HG02588 (cell line): ENCODE measurements at regions not wholly inside any gene's neighbourhood (a gene's known extent, or its start where the extent isn't known, plus 50 kb on each side); places are given as distances from the start of the nearest gene placed in this dataset.

Experiments used
- ATAC-seq: cut with Tn5 transposase; IDR thresholded peaks from one replicate; pipeline ENCODE4 v1.9.1; 2021; ENCODE audit warnings: mild to moderate bottlenecking, moderate library complexity; ENCODE audit not compliant: unreplicated experiment

- ATAC-seq: no peak
Observed at GRCh38 chr2:222146488-222146887, 152.3 kb downstream of the PAX3 start.

DNA sequence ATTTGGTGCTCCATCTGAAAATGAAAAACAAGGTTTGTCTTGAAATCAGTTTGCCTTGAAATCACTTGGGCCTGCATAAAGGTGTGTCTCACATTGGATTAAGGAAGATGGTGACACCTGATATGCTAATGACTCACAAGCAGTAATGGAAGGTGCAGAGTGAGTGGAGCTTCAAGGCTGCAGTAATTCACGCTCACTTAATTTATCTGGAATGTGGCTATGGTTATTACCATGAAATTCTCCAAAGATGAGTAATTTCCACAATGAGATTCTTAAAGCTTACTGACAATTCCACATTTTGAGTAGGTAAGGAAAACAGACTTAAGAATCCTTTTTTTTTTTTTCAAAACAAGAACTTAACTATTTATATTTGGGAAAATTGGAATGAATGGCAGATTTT, 156.8 kb downstream of the PAX3 start:
- ATAC-seq: no peak

DNA sequence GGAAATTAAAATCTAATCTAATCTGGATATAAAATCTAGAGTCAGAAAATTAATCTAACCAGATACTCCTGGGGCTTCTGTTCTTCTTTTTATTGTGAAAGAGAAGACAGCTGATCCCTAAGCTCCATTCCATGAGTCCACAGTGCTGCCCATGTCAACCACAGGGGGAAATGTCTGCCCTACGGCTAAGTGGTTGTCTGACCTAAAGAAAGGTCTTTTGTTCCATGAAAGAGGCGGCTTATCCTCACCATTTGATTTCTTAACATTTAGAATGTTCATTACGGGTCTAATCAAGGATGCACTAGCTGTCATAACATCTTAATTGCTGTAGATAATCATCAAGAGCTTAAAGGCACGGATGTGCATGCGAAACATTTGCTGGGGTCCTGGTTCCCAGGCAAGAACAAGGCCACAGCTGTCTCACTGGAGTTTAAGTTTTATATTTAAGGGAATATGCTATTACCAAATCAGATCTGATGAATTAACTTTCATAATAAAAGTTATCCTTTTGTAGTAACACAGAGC, 162.6 kb downstream of the PAX3 start:
- no peak for ATAC-seq

GRCh38 chr2:222134654-222135053, 164.1 kb downstream of the PAX3 start:
- ATAC-seq: no peak

GRCh38 chr2:222133897-222134296, 164.9 kb downstream of the PAX3 start:
- ATAC-seq: no peak

DNA sequence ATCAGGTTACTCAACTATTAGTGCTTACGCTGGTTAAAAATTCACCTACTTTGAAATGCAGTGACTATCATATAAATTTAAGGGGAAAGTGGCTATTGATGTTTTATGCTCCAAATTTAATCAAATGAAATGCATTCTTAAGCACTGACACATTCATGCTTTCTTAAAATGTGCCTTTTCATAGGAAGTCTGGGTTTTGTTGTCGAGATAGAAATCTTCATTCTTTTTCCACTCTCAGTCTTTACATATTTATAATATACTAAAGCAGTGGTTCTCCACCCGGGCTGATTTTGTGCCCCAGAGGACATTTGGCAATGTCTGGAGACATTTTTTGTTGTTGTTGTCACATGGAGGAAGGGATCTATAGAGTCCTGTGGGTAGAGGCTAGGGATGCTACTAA, 167.9 kb downstream of the PAX3 start:
- no peak for ATAC-seq

GRCh38 chr2:222127660-222128059, 171.1 kb downstream of the PAX3 start:
- no peak for ATAC-seq

DNA sequence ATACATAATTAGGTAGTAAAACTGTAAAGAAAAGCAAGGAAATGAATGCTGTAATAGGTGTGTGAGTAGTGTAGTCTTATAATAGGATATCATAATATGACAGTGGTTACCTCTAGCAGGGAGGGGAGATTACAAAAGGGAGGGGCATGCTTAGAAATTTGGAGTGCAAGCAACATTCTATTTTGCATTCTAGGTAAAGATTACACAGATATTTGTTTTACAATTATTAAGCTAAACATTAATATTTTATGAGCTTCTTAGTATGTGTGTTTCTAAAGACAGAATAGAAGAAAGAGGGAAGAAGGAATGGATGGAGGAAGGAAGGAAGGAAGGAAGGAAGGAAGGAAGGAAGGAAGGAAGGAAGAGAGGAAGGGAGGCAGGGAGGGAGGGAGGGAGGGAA, 177.9 kb downstream of the PAX3 start:
- no peak for ATAC-seq

DNA sequence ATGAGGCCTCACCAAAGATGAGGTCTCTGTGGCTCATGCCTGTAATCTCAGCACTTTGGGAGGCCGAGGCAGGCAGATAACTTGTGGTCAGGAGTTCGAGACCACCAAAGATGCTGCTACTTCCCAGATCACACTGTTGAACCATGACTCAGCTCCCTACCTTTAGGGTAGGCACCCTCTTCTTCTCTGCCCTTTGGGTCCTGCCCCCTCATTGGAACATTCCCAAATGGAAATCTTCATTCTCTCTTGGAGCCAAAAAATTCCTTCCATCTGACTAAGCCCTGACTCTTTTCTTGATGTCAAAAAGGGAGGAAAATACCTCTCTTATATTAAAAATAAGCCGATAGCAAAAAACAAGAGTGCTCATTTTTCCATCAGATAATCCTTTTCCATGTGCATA, 183.5 kb downstream of the PAX3 start:
- no peak for ATAC-seq

DNA sequence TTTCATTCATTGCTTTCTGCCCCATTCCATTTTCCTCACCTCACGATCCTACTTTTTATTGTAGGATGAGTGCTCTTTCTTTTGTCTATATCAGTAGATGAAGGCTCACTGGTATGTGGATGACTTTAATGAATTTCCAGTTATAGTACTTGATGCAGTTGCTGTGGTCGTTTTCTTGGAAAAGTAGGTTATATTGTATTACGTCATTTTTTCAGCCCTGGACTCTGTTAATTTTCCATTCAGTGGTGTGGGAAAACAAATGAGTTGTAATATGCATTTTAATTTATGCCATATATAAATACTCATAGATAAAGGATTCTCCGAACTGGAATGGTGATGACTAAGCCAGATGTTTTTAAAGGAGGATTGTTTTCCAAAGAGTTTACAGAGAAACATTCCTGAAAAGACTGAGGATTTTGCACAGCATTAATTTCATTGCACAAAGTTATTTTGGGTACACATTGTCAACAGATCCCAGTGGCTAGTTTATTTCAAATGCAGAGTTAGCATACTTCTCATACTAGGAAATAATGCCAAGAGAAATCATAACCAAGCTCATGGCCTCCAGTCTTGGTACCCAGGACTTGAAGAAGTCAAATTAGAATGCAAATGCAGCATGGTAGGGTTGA, 189.7 kb downstream of the PAX3 start:
- no peak for ATAC-seq

DNA sequence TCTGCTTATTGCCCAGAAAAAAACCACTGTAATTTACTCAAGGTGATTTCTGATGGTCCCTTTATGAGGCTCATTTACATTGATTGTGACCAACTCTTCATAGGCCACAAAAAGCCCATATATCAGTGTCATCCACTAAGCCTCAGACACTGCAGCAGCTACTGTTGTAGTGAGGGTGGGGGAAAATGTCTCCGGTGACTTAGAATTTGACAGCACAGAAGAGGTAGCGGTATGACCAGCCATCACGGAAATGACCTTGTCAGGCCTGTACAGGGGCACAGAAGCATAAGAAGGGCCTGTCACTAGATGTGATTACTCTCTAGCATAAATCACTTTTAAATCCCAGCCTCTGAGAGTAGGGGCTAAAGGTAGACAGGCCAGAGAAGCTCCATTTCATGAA, 190.3 kb downstream of the PAX3 start:
- ATAC-seq: no peak

DNA sequence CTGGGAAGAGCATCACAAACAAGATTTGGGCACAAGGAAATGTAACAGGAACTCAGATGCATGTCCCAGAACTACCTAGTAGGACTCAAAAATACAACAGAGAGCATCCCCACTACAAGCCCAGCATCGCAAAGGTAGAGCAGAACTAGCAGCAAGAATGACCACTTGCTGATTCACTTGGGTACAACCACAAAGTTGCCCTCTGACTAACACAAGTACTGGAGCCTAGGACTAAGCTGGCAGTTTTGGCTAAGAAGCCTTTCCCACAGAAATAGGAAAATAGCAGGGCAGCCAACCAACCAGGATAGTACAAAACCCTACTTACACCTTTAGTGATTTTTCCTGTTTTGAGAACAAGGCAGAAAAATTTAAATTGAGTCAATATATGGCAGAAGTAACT, 193.8 kb downstream of the PAX3 start:
- ATAC-seq: no peak

DNA sequence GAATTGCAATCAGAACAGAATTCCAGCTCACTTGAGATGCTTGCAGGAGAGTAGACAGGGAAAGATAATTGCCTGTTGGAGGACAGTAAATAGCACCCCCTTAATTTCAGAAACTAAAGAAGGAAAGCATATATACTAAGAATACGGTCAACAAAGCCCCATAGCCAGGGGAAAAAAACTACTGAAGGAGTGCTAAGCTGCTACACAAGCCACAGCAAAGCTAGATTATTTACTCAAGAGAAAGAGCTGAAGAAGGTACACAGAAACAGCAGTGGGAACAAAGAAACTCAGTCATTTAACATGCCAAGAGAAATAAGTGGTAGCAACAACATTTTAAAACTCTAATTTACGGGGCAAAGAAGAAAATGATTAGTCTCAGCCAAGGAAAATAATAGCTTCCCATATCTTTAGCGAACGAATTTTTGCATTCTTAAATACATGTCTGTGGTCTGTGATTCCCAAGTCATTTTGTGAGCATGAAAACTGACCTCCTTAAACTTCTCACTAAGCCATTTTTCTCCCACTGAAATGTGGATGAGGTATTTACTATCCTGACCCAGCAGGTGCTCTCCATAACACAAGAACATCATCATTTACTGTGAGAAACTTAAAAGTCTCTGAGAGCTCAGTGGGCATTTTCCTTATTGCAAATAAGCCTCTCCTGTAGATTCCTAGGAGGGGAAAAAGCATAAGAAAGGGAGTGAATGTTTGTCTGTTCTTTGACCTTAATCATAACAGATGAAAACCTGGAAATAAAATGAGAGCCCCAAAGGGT, 196.0 kb downstream of the PAX3 start:
- ATAC-seq: no peak

DNA sequence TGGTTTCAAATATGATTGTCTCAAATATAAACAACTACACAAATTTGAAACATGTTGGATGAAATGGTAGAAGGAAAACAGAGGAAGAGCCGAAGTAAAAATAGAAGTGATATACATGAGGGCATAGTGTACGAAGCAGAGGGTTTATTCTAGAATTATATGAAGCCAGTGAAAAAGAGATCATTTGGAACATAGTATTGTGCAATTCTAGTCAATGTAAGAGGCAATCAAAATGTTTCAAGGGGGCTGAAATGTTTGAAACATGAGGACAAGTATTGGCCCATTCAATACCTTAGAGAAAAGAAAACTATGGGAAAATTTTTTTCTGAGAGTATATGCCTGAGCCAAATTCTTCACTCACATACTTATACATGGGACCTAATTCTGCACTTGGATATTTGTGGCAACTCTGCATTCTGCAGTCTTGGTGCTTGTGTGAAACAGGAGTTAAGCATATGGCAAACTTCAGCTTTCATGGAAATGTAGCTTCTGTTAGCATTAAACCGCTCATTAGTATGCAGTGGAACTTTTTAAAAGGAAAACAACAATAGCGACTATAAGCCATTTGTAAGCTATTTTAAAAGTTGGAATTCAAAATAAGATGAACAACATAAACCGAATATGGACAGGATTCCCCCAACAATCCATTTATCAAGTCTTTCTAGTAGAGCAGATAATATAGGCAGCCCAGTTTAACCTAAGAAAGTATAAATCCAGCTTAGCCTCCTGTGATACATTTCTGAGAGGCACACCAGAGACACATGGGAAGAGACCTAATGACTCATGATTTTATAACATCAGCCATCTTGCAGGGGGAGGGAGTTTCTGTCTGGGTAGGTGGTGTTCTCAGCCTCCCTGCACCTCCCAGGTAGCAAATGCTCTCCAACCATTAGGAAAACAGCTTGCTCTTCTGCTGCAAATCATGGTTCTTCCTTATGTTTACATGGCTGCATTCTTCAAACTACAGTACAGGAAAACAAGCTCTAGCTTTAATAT, 197.8 kb downstream of the PAX3 start:
- no peak for ATAC-seq

DNA sequence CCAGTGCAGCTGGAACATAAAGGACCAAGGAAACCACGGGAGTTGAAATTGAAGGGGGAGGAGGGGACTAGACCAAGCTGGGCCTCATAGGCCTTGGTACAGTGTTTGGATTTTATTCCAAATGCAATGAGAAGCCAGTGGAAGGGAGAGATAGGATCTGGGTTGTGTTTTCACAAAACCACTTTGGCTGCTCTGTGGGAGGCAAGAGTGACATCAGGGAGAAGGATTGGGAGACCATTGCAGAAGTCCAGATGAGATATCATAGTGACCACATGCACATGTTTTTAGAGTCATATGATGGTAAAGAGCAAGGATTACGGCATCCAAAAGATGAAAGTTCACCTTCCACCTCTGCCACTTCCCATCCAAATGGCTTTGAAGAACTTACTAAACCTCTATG, 210.2 kb downstream of the PAX3 start:
- no peak for ATAC-seq

GRCh38 chr2:222087998-222088397, 210.8 kb downstream of the PAX3 start:
- no peak for ATAC-seq

DNA sequence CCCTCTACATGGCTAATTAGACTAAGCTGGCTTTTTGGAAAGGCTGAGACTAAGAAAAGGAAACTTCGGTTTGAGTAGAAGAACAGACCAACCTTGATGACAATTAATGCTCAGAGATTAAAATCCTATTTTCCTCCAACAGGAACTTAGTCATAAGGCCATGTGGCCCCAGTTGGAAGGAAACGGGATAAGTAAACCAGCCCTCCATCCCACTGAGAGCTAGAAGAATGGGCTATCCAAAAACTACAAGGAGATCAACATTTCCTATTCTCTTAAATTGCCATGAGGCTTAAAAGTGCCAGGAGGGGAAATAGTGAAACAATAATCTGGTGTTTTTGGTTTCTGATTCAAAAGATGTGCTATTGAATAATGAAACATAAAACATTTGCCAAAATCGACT, 216.6 kb downstream of the PAX3 start:
- no peak for ATAC-seq

DNA sequence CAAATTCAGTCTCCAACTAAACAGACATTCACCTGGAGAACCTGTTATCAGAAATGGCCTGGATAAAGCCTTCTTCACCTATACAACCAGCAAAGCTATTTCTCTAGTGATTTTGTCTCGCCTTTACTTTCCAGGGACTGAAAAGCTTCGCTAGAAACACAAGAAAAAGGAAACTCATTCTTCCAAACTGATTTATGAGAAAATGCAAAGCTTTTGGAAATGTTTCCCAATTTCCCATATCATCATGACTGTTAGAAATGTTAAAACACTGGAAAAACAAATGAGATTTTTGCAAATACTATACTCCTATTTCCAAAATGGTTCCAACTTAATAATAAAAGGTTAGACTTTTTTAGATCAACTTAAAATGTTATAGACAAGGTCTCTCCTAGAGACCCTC, 218.7 kb downstream of the PAX3 start:
- no peak for ATAC-seq

- ATAC-seq: no peak
Observed at GRCh38 chr2:222076973-222077690, 221.7 kb downstream of the PAX3 start.

GRCh38 chr2:222074674-222075073, 224.1 kb downstream of the PAX3 start:
- no peak for ATAC-seq

DNA sequence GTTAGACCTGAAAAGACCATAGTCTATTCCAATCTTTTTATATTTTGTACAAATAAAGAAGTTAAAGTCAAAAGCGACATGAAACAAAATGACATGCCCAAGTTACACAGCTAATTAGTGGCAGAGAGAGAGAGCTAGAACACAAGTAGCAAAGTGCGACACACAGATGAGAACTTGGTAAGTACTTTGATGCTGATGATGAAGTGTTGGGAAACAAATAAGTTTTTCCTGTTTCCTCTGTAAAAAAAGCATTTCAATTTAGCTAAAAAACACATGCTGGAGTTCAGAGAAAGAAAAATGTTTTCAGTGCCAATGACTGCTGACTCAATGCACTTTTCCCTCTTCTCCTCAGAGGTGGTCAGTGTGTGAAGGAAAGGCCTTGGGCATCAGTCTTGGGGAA, 226.9 kb downstream of the PAX3 start:
- ATAC-seq: no peak
